PC-3 (cell line): ENCODE measurements at regions not wholly inside any gene's neighbourhood (a gene's known extent, or its start where the extent isn't known, plus 50 kb on each side); places are given as distances from the start of the nearest gene placed in this dataset.

ENCODE experiments used
- CTCF ChIP-seq: fragments of 300-600 bp; sonication (generic); conservative IDR thresholded peaks from 2 replicates; pipeline ENCODE4 v1.5.1; 2017; ENCODE audit warnings: antibody characterized with exemption, low read depth, mild to moderate bottlenecking, low read length
- EZH2 ChIP-seq: fragments of 300-600 bp; sonication (generic); IDR thresholded peaks from one replicate; pipeline ENCODE4 v1.6.1; 2017; ENCODE audit warnings: antibody characterized with exemption, mild to moderate bottlenecking, low read length; ENCODE audit not compliant: unreplicated experiment

DNA sequence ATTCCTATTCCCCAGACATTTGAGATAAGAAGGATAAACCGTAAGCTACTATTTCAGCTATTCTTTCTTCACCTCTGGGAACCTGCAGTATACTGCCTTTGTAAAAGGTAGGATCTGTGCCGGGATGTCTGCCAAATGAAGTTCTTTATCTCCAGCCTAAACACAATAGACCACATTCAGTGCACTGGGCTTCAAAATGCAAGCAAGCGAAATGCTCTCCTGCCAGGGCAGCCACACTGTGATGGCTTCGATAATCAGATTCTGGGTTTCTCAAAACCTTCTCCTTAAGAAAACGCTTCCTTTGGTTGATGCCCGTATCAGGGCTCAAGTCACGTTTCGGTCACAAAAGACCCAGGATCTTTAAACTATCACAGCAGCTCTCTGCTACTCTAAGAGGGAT lies 299.5 kb upstream of the B3GAT1 start:
- TF ChIP-seq CTCF (no peak), EZH2 (no peak)
